Fibroblast of lung (primary cell): ENCODE measurements at regions not wholly inside any gene's neighbourhood (a gene's known extent, or its start where the extent isn't known, plus 50 kb on each side); places are given as distances from the start of the nearest gene placed in this dataset.

Experiments used
- DNase-seq, 2 donors: peaks; one replicate each; pipeline versions ENCODE4 v3.0.0 to v3.0.0-alpha.2; 2010; ENCODE audit warnings: low read depth in 2 of 2
- H2AFZ ChIP-seq: 2 replicates; pipeline ENCODE4 v1.5.1; 2012; ENCODE audit warnings: low read length, control low read depth, inconsistent platforms
- H3K27ac ChIP-seq: 2 replicates; pipeline ENCODE4 v1.5.1; 2011; ENCODE audit warnings: low read length, control low read depth; ENCODE audit not compliant: insufficient read depth
- H3K27me3 ChIP-seq: 2 replicates; pipeline ENCODE4 v1.5.1; 2011; ENCODE audit warnings: mild to moderate bottlenecking, low read length; ENCODE audit not compliant: control insufficient read depth, insufficient read depth
- H3K36me3 ChIP-seq: 2 replicates; pipeline ENCODE4 v1.5.1; 2011; ENCODE audit warnings: low read length; ENCODE audit not compliant: control insufficient read depth, insufficient read depth
- H3K4me1 ChIP-seq: 2 replicates; pipeline ENCODE4 v1.5.1; 2011; ENCODE audit warnings: low read length; ENCODE audit not compliant: control insufficient read depth, insufficient read depth; ENCODE audit errors: extremely low read depth
- H3K4me2 ChIP-seq: 2 replicates; pipeline ENCODE4 v1.5.1; 2011; ENCODE audit warnings: low read length, control low read depth; ENCODE audit not compliant: insufficient read depth; ENCODE audit errors: extremely low read depth
- H3K4me3 ChIP-seq, 4 experiments: fragments of 200-600 bp in 1 of 4; sonication (generic) in 1 of 4; replicated peaks in 1 of 4; 2 replicates each; pipeline ENCODE4 v1.5.1; 2011 to 2016; ENCODE audit warnings: low read length in 4 of 4, low read depth in 3 of 4, mild to moderate bottlenecking in 3 of 4, control low read depth in 2 of 4, inconsistent platforms in 1 of 4, mixed read lengths in 1 of 4; ENCODE audit not compliant: insufficient read depth in 1 of 4; ENCODE audit errors: control extremely low read depth in 1 of 4
- H3K79me2 ChIP-seq: 2 replicates; pipeline ENCODE4 v1.5.1; 2012; ENCODE audit warnings: mild to moderate bottlenecking, low read length, inconsistent platforms; ENCODE audit not compliant: control insufficient read depth, insufficient read depth
- H3K9ac ChIP-seq: 2 replicates; pipeline ENCODE4 v1.5.1; 2011; ENCODE audit warnings: mild to moderate bottlenecking, low read length, control low read depth; ENCODE audit not compliant: insufficient read depth
- H3K9me3 ChIP-seq: 2 replicates; pipeline ENCODE4 v1.5.1; 2012; ENCODE audit warnings: low read depth, low read length; ENCODE audit not compliant: control insufficient read depth, insufficient read depth
- H4K20me1 ChIP-seq: 2 replicates; pipeline ENCODE4 v1.5.1; 2011; ENCODE audit warnings: low read length; ENCODE audit not compliant: control insufficient read depth, insufficient read depth; ENCODE audit errors: extremely low read depth
- CTCF ChIP-seq, 2 donors: IDR thresholded peaks in 1 of 2; conservative IDR thresholded peaks in 1 of 2; 1 replicate in 1 of 2; 2 replicates in 1 of 2; pipeline ENCODE4 v1.5.1; 2011 to 2012; ENCODE audit warnings: low read length in 2 of 2, control low read depth in 1 of 2, inconsistent platforms in 1 of 2, low read depth in 1 of 2, mild to moderate bottlenecking in 1 of 2
- EZH2 ChIP-seq: IDR thresholded peaks from 2 replicates; pipeline ENCODE4 v1.5.1; 2012; ENCODE audit warnings: low read length, control low read depth, mild to moderate bottlenecking; ENCODE audit errors: missing control alignments

DNA sequence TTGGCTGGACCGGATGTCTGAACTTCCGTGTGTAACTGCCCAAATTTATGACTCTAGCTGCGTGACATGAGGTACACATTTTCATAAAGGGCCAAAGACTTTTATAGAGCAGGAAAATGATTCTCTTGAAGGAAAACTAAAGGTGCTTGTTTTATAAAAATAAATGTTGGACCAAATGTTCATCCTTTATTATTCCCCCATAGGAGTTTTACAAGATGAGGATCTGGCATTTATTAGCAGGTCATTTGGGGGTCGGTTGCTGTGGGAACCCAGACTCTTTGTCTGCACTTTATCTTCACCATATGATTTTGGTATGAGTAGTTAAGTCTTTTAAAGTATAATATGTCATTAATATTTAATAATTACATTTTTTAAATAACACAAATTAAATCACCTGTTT, 571.2 kb downstream of the EFNA5 start:
- Histone ChIP-seq H3K27me3 (no peaks in the 10 kb centered on the region), H3K27ac (no peak overlapping the region), H3K36me3 (no peaks in the 10 kb centered on the region), H3K9me3 (no peaks in the 10 kb centered on the region), H3K4me2 (no peak overlapping the region), H3K9ac (no peak overlapping the region), H2AFZ (no peak overlapping the region), H3K79me2 (no peaks in the 10 kb centered on the region), H3K4me1 (no peaks in the 10 kb centered on the region), H3K4me3 (no peak overlapping the region), H4K20me1 (no peaks in the 10 kb centered on the region)
- no peak for DNase-seq
- TF ChIP-seq EZH2 (no peak), CTCF (conservative IDR thresholded peaks at IDR 0.05 in 1 of 2, IDR thresholded peaks at IDR 0.05 in 1 of 2; ENCODE audit: low read depth in 1 of 2, low read length in 2 of 2) (no peak)

GRCh38 chr5:107092695-107093094, 578.0 kb downstream of the EFNA5 start:
- TF ChIP-seq CTCF (conservative IDR thresholded peaks at IDR 0.05 in 1 of 2, IDR thresholded peaks at IDR 0.05 in 1 of 2; ENCODE audit: low read depth in 1 of 2, low read length in 2 of 2) = no peak
- TF ChIP-seq EZH2 = no peak
- peak in 1 of 2 donors; percentile 32 for DNase-seq
- H3K4me1 ChIP-seq = no peaks in the 10 kb centered on the region

GRCh38 chr5:107090506-107090905, 580.2 kb downstream of the EFNA5 start:
- peak in 1 of 2 donors; percentile 46 for DNase-seq
- no peaks in the 10 kb centered on the region for H3K4me1 ChIP-seq
- no peak overlapping the region for H3K4me3 ChIP-seq
- no peaks in the 10 kb centered on the region for H3K36me3 ChIP-seq
- no peak overlapping the region for H2AFZ ChIP-seq
- no peak overlapping the region for H3K9ac ChIP-seq
- no peaks in the 10 kb centered on the region for H3K27me3 ChIP-seq
- no peaks in the 10 kb centered on the region for H4K20me1 ChIP-seq
- H3K9me3 ChIP-seq = no peaks in the 10 kb centered on the region
- TF ChIP-seq CTCF (conservative IDR thresholded peaks at IDR 0.05 in 1 of 2, IDR thresholded peaks at IDR 0.05 in 1 of 2; ENCODE audit: low read depth in 1 of 2, low read length in 2 of 2) = no peak
- no peak for TF ChIP-seq EZH2
- no peak overlapping the region for H3K4me2 ChIP-seq
- no peak overlapping the region for H3K27ac ChIP-seq
- H3K79me2 ChIP-seq = no peaks in the 10 kb centered on the region

More at GRCh38 chr5:107092695-107093094, 578.0 kb downstream of the EFNA5 start:
- Histone ChIP-seq H3K27ac (no peak overlapping the region), H3K27me3 (no peaks in the 10 kb centered on the region), H3K4me2 (no peak overlapping the region), H3K36me3 (no peaks in the 10 kb centered on the region), H3K9me3 (no peaks in the 10 kb centered on the region), H3K79me2 (no peaks in the 10 kb centered on the region), H4K20me1 (no peaks in the 10 kb centered on the region), H3K9ac (no peak overlapping the region), H3K4me3 (no peak overlapping the region), H2AFZ (no peak overlapping the region)
